Parathyroid adenoma (tissue), 2 donors: ENCODE measurements at regions not wholly inside any gene's neighbourhood (a gene's known extent, or its start where the extent isn't known, plus 50 kb on each side); places are given as distances from the start of the nearest gene placed in this dataset.

ENCODE experiments used
- H2AFZ ChIP-seq: fragments of 300-600 bp; sonication (generic); one replicate; pipeline ENCODE4 v1.7.0; 2017; ENCODE audit warnings: antibody characterized with exemption, mild to moderate bottlenecking
- H3K27ac ChIP-seq: fragments of 300-600 bp; sonication (generic); one replicate; pipeline ENCODE4 v1.7.0; 2017
- H3K27me3 ChIP-seq: fragments of 300-600 bp; sonication (generic); one replicate; pipeline ENCODE4 v1.7.0; 2017; ENCODE audit warnings: low read length; ENCODE audit not compliant: control insufficient read depth, insufficient read depth
- H3K36me3 ChIP-seq: fragments of 300-600 bp; sonication (generic); one replicate; pipeline ENCODE4 v1.7.0; 2017; ENCODE audit warnings: low read length; ENCODE audit not compliant: control insufficient read depth, insufficient read depth
- H3K4me1 ChIP-seq: fragments of 300-600 bp; sonication (generic); one replicate; pipeline ENCODE4 v1.7.0; 2017; ENCODE audit warnings: control low read depth
- H3K4me2 ChIP-seq: fragments of 300-600 bp; sonication (generic); one replicate; pipeline ENCODE4 v1.7.0; 2017; ENCODE audit warnings: low read length
- H3K4me3 ChIP-seq: fragments of 300-600 bp; sonication (generic); one replicate; pipeline ENCODE4 v1.7.0; 2017; ENCODE audit warnings: low read depth, low read length
- H3K79me2 ChIP-seq: fragments of 300-600 bp; sonication (generic); one replicate; pipeline ENCODE4 v1.7.0; 2017; ENCODE audit warnings: control low read depth
- H3K9ac ChIP-seq: fragments of 300-600 bp; sonication (generic); one replicate; pipeline ENCODE4 v1.7.0; 2017; ENCODE audit warnings: mild to moderate bottlenecking
- H3K9me3 ChIP-seq: fragments of 300-600 bp; sonication (generic); one replicate; pipeline ENCODE4 v1.7.0; 2017; ENCODE audit warnings: low read length; ENCODE audit not compliant: control insufficient read depth
- CTCF ChIP-seq: fragments of 300-600 bp; sonication (generic); IDR thresholded peaks from one replicate; pipeline ENCODE4 v1.7.0; 2017; ENCODE audit warnings: antibody characterized with exemption, mild to moderate bottlenecking
- donor health status: primary hyperparathyroidism.

DNA sequence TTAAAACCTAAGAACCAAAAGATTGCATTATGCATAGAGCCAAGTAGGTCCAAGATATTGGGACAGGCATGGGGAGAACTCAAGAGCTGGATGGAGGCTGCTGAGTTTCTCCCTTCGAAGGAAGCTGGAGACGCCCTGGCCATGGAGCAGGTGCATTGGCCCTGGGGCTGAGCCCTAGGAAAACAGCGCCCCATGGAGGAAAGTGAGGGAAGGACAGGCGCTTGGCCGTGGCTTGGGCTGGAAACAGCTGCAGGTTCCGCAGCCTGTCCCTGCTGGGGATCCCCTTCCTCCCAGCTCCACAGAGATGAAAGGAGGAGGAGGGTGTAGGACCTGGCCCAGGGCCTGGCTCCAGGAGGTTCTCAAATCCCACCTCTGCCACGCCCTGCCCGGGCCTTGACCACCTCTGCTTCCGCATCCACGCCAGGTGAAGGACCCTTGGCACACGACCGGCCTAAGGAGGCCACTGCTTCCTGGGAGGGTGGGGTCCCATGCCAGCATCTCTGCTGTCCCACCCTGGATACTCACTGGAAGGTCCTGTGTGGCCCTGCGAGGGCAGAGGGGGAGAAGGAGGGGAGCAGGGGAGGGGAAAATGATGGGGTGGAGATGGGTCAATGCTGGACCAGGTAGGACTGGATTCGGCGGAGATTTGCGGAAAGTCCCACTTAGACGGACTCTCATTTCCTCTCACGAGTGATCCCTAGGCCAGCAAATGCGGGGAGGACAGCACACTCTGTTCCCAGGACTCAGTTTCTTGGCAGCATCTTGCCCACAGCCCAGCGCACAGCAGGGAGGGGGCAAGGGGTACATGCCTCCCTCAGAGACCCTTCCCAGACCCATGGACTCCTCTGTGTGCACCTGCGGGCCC, 258.6 kb upstream of the TCERG1L start:
- H3K4me2 ChIP-seq: no peak overlapping the region
- H3K9me3 ChIP-seq: no peaks in the 10 kb centered on the region
- TF ChIP-seq CTCF: no peak
- H3K4me3 ChIP-seq: no peak overlapping the region
- no peaks in the 10 kb centered on the region for H3K27me3 ChIP-seq
- H3K9ac ChIP-seq: no peak overlapping the region
- no peak overlapping the region for H2AFZ ChIP-seq
- no peaks in the 10 kb centered on the region for H3K79me2 ChIP-seq
- H3K4me1 ChIP-seq: no peaks in the 10 kb centered on the region
- H3K36me3 ChIP-seq: no peaks in the 10 kb centered on the region
- no peak overlapping the region for H3K27ac ChIP-seq

GRCh38 chr10:131570716-131571307, 259.3 kb upstream of the TCERG1L start:
- H3K27me3 ChIP-seq: no peaks in the 10 kb centered on the region
- no peaks in the 10 kb centered on the region for H3K9me3 ChIP-seq
- no peak overlapping the region for H2AFZ ChIP-seq
- H3K79me2 ChIP-seq: no peaks in the 10 kb centered on the region
- H3K9ac ChIP-seq: no peak overlapping the region
- no peak overlapping the region for H3K27ac ChIP-seq
- H3K4me1 ChIP-seq: no peaks in the 10 kb centered on the region
- H3K36me3 ChIP-seq: no peaks in the 10 kb centered on the region
- no peak overlapping the region for H3K4me2 ChIP-seq
- no peak overlapping the region for H3K4me3 ChIP-seq
- TF ChIP-seq CTCF: no peak

DNA sequence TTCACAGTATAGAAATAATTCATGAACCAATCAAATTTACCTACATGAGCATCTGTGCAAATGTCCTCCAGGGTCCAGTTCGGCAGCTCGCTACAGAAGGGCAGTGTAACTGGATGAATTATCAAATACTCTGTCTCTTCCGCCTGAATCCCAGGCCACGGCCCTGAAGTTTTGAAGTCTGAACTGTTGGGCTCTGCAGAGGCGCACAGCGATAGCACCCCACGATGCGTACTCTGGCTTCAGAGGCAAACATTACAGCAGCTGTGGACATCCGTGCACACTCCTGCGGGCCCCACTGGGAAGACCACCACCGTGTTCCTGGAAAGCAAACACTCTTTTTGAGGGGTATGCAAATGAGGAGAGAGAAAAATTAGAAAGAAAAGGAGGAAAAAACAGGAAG, 259.8 kb upstream of the TCERG1L start:
- no peak for TF ChIP-seq CTCF
- no peaks in the 10 kb centered on the region for H3K9me3 ChIP-seq
- H3K27me3 ChIP-seq: no peaks in the 10 kb centered on the region

GRCh38 chr10:131571865-131572264, 260.3 kb upstream of the TCERG1L start:
- TF ChIP-seq CTCF: no peak
- Histone ChIP-seq H3K4me1 (no peaks in the 10 kb centered on the region), H3K27ac (no peak overlapping the region), H3K9ac (no peak overlapping the region), H3K4me2 (no peak overlapping the region), H3K4me3 (no peak overlapping the region), H3K36me3 (no peaks in the 10 kb centered on the region), H2AFZ (no peak overlapping the region), H3K79me2 (no peaks in the 10 kb centered on the region), H3K9me3 (no peaks in the 10 kb centered on the region), H3K27me3 (no peaks in the 10 kb centered on the region)

More for the DNA sequence above, 259.8 kb upstream of the TCERG1L start:
- Histone ChIP-seq H3K4me1 (no peaks in the 10 kb centered on the region), H3K4me2 (no peak overlapping the region), H3K27ac (no peak overlapping the region), H3K9ac (no peak overlapping the region), H2AFZ (no peak overlapping the region), H3K79me2 (no peaks in the 10 kb centered on the region), H3K36me3 (no peaks in the 10 kb centered on the region), H3K4me3 (no peak overlapping the region)
